Activated CD8-positive, alpha-beta T cell treated with anti-CD3 and anti-CD28 coated beads, Interleukin-2, amount 10 ng/mL, durations not matched to agents 7 days and 5 days (primary cell): ENCODE measurements at regions not wholly inside any gene's neighbourhood (a gene's known extent, or its start where the extent isn't known, plus 50 kb on each side); places are given as distances from the start of the nearest gene placed in this dataset.

Experiments
- ATAC-seq: fragments of 150-1000 bp; cut with Tn5 transposase; one replicate; pipeline ENCODE4 v1.10.0; 2021; ENCODE audit warnings: moderate library complexity
- CTCF ChIA-PET: fragments of 350-600 bp; sonication (Branson Sonifier 250); formaldehyde crosslinking; loops from one replicate; lab custom pipeline; 2021; ENCODE audit warnings: antibody characterized with exemption; lab: Charles Lee
- POLR2A ChIA-PET: fragments of 350-600 bp; sonication (Branson Sonifier 250); formaldehyde crosslinking; loops from one replicate; lab custom pipeline; 2021; ENCODE audit warnings: antibody characterized with exemption; lab: Charles Lee
- DNase-seq: peaks from one replicate; pipeline ENCODE4 v3.0.0-alpha.2; 2020
- H3K27ac Mint-ChIP-seq: one replicate; pipeline ENCODE4 v1.8.0; 2021; ENCODE audit warnings: mild to moderate bottlenecking, mixed read lengths
- H3K27me3 Mint-ChIP-seq: one replicate; pipeline ENCODE4 v1.8.0; 2021; ENCODE audit warnings: low read depth, mixed read lengths
- H3K36me3 Mint-ChIP-seq: one replicate; pipeline ENCODE4 v1.8.0; 2021; ENCODE audit warnings: low read depth, mixed read lengths
- H3K4me1 Mint-ChIP-seq: one replicate; pipeline ENCODE4 v1.8.0; 2021; ENCODE audit warnings: low read depth, mixed read lengths
- H3K4me3 Mint-ChIP-seq: one replicate; pipeline ENCODE4 v1.8.0; 2021; ENCODE audit warnings: mild to moderate bottlenecking, mixed read lengths
- H3K9me3 Mint-ChIP-seq: one replicate; pipeline ENCODE4 v1.8.0; 2022; ENCODE audit warnings: mixed read lengths; ENCODE audit not compliant: insufficient read depth

GRCh38 chr11:121890946-121891515, 225.0 kb downstream of the BLID start:
- Mint-ChIP-seq H3K4me1 (no peaks in the 10 kb centered on the region), H3K36me3 (no peaks in the 10 kb centered on the region), H3K9me3 (no peaks in the 10 kb centered on the region), H3K27ac (no peak overlapping the region), H3K27me3 (peaks cover 5% of the 10 kb centered on the region), H3K4me3 (no peak overlapping the region)
- DNase-seq = no peak
- no peak for ATAC-seq
- ChIA-PET CTCF (no interaction called here), POLR2A (no interaction called here)

DNA sequence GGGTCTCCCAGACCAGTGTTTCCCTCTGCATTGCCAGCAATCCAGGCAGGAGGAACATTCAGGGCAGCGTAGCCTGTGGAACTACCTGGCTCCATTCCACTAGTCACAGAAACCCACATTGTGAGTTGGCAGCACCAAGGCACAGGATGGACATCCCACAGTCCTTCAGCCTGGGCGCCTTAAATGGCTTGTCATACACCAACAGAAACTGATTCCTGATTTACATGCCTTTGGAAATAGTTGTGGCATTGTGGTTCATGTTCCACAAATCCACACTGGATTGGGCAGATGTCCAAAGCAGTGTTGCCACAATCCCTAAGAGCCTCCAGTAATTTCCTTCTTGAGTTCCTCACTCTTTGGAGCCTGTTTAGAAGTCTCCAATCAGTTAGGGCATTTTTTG, 225.6 kb downstream of the BLID start:
- Mint-ChIP-seq H3K9me3 (no peaks in the 10 kb centered on the region), H3K27me3 (peaks cover 5% of the 10 kb centered on the region), H3K4me1 (no peaks in the 10 kb centered on the region), H3K36me3 (no peaks in the 10 kb centered on the region), H3K27ac (no peak overlapping the region), H3K4me3 (no peak overlapping the region)
- ChIA-PET POLR2A (no interaction called here), CTCF (no interaction called here)
- ATAC-seq (no peak), DNase-seq (no peak)

- Mint-ChIP-seq H3K4me3 (no peak overlapping the region), H3K4me1 (no peaks in the 10 kb centered on the region), H3K36me3 (no peaks in the 10 kb centered on the region), H3K27ac (no peak overlapping the region), H3K27me3 (peaks cover 3% of the 10 kb centered on the region), H3K9me3 (no peaks in the 10 kb centered on the region)
- ChIA-PET POLR2A (no interaction called here), CTCF (no interaction called here)
- ATAC-seq (no peak), DNase-seq (no peak)
Measured at GRCh38 chr11:121889931-121890330, 226.1 kb downstream of the BLID start.

DNA sequence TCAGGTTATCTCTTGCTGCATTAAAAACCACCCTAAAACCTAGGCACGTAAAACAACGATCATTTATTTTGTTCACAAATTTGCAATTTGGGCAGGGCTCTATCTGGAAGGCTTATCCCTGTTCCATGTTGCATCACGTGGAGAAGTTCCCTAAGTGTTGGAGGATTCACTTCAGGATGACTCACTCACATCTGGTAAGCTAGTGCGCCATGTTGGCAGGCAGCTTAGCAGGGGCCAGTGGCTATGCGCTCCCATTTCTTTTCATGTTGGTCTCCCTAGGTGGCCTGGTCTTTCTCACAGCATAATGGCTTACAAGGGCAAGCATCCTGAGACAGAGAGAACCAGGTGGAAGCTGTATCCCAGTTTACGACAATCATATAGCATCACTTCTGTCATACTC, 226.8 kb downstream of the BLID start:
- H3K4me3 Mint-ChIP-seq = no peak overlapping the region
- no peaks in the 10 kb centered on the region for H3K36me3 Mint-ChIP-seq
- ChIA-PET POLR2A (no interaction called here), CTCF (no interaction called here)
- DNase-seq (no peak), ATAC-seq (no peak)
- peaks cover 2% of the 10 kb centered on the region for H3K27me3 Mint-ChIP-seq
- no peaks in the 10 kb centered on the region for H3K9me3 Mint-ChIP-seq
- no peaks in the 10 kb centered on the region for H3K4me1 Mint-ChIP-seq
- no peak overlapping the region for H3K27ac Mint-ChIP-seq

DNA sequence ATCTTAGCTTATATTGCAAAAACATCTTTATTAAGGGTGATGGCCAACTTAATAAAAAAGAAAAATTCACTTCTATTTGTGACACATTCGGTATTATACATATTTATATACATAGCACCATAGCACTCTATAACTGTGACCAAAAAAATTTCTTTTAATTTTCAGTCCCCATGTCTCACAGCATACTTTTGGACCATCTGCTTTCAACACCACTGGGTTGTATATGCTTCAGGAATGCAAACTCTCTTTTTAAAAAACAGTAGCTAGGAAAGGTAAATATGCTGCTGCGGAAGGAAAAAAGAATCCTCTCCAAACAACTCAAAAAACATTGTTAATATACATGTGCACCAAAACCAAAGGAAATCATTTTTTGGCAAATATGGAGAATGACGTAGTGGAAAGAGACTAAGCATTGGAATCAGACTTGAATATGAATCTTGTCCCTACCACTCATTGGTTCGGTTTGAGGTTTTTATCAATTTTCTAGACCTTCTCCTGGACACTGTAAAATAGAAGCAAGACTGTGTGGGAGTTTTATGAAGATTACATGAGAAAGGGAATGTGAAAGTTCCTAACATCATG, 227.9 kb downstream of the BLID start:
- CTCF ChIA-PET = no interaction called here
- no peaks in the 10 kb centered on the region for H3K4me1 Mint-ChIP-seq
- H3K36me3 Mint-ChIP-seq = no peaks in the 10 kb centered on the region
- no peaks in the 10 kb centered on the region for H3K9me3 Mint-ChIP-seq
- DNase-seq (no peak), ATAC-seq (no peak)
- no peak overlapping the region for H3K27ac Mint-ChIP-seq
- no peak overlapping the region for H3K4me3 Mint-ChIP-seq
- H3K27me3 Mint-ChIP-seq = peaks cover 2% of the 10 kb centered on the region
- POLR2A ChIA-PET = no interaction called here

- Mint-ChIP-seq H3K27ac (no peak overlapping the region), H3K36me3 (no peaks in the 10 kb centered on the region), H3K27me3 (no peaks in the 10 kb centered on the region), H3K9me3 (no peaks in the 10 kb centered on the region), H3K4me3 (no peak overlapping the region), H3K4me1 (no peaks in the 10 kb centered on the region)
- ATAC-seq (no peak), DNase-seq (no peak)
- ChIA-PET POLR2A (no interaction called here), CTCF (no interaction called here)
Measured at GRCh38 chr11:121887569-121887968, 228.4 kb downstream of the BLID start.

- no peaks in the 10 kb centered on the region for H3K36me3 Mint-ChIP-seq
- no peak overlapping the region for H3K27ac Mint-ChIP-seq
- no peaks in the 10 kb centered on the region for H3K27me3 Mint-ChIP-seq
- H3K4me1 Mint-ChIP-seq = no peaks in the 10 kb centered on the region
- H3K9me3 Mint-ChIP-seq = no peaks in the 10 kb centered on the region
- ATAC-seq (no peak), DNase-seq (no peak)
- POLR2A ChIA-PET = no interaction called here
- CTCF ChIA-PET = no interaction called here
- H3K4me3 Mint-ChIP-seq = no peak overlapping the region
Measured at GRCh38 chr11:121886996-121887395, 229.0 kb downstream of the BLID start.

DNA sequence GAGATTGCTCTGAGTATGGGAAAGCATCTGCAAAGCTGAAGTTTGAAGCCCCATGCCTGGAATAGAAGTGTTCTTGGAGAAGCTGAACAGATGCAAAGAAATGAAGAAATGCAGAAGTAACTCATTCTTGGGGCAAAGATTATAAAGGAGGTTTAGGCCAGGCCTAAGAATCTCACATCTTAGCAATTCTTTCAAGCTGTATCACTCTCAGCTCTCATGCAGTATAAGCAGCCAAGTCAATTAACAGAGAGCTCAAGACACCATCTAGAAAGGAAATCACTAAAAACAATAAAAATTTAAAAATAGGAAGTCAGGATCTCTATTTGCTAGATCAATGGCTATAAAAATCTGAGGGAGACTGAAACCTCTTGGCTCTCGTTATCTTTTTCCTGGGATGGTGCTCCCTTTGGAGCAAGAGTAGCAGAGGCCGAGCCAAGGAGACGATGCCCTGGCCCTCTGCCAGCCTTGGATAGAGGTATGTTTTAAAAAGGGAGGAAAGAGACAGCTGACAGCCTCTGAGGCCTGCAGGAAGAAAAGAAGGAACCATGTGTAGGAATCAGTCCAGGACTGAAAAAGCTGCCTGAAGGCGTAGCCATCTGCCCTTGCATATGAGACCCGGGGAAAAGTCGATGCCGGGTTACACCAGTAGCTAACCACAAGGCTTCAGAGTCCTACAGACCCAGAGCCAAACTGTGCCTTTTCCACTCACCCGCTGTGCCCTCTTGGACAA, 229.8 kb downstream of the BLID start:
- Mint-ChIP-seq H3K27ac (no peak overlapping the region), H3K4me3 (no peak overlapping the region), H3K9me3 (no peaks in the 10 kb centered on the region), H3K4me1 (no peaks in the 10 kb centered on the region), H3K36me3 (no peaks in the 10 kb centered on the region), H3K27me3 (no peaks in the 10 kb centered on the region)
- ChIA-PET CTCF (no interaction called here), POLR2A (no interaction called here)
- ATAC-seq (no peak), DNase-seq (no peak)

DNA sequence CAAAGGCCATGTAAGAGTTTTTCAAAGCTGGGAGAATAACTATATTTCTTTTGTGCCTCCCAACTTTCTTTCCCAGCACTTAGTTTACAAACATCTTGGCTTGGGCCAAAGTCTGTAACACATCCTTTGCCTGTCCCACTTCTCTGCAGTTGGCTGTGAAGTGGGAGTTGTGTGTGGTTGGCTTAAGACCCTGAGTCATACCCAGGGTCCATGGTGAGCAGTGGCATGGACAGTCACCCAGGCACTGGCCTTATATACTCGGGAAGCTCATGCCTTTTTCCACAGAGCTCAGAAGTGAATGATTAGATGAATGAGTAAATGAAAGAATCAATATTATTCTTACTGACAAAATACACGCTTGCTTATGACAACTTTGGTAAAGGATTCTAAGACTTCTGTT, 231.4 kb downstream of the BLID start:
- H3K27me3 Mint-ChIP-seq = no peaks in the 10 kb centered on the region
- ATAC-seq (no peak), DNase-seq (no peak)
- no peaks in the 10 kb centered on the region for H3K4me1 Mint-ChIP-seq
- no peak overlapping the region for H3K27ac Mint-ChIP-seq
- H3K36me3 Mint-ChIP-seq = no peaks in the 10 kb centered on the region
- POLR2A ChIA-PET = no interaction called here
- H3K4me3 Mint-ChIP-seq = no peak overlapping the region
- H3K9me3 Mint-ChIP-seq = no peaks in the 10 kb centered on the region
- CTCF ChIA-PET = no interaction called here

DNA sequence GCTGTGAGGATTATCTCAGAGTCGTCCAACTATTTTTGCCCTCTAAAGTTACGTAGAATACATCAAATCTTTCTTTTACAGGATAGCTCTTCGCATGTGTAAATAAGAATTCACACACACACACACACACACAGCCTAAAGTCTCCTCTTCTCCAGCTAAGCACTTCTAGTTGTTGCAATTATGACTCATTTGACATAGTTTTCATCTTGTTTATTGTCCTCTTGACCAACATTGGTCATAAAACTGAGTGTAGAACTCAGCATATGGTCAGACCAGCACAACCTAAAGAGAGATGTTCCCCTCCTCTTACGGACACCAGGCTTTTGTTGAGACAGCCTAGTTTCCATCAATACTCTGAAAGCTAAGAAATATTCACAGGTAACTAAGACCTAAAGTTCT, 234.2 kb downstream of the BLID start:
- ChIA-PET CTCF (no interaction called here), POLR2A (no interaction called here)
- Mint-ChIP-seq H3K4me3 (no peak overlapping the region), H3K9me3 (no peaks in the 10 kb centered on the region), H3K27ac (no peak overlapping the region), H3K4me1 (no peaks in the 10 kb centered on the region), H3K36me3 (no peaks in the 10 kb centered on the region), H3K27me3 (no peaks in the 10 kb centered on the region)
- ATAC-seq = no peak
- no peak for DNase-seq

DNA sequence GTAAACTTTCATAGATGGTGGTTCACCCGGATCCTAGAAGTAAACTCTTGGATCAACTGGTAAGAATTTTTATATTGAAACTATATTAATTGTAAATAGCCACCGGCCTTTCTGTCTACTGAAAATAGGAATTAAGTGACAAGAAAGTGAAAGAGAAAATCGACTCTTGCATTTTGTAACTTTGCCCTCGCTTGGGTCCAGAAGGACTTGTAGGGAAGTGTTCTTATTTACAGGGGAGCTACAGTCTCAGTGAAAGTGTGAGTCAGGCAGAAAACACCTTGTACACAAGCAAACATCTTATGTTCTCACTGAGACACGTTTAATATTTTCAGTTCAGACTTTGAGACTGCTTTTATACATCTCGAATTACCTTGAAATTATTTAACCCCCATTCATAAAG, 238.9 kb downstream of the BLID start:
- ChIA-PET CTCF (no interaction called here), POLR2A (no interaction called here)
- DNase-seq (no peak), ATAC-seq (no peak)
- Mint-ChIP-seq H3K36me3 (no peaks in the 10 kb centered on the region), H3K27ac (no peak overlapping the region), H3K4me1 (no peaks in the 10 kb centered on the region), H3K9me3 (no peaks in the 10 kb centered on the region), H3K4me3 (no peak overlapping the region), H3K27me3 (no peaks in the 10 kb centered on the region)

DNA sequence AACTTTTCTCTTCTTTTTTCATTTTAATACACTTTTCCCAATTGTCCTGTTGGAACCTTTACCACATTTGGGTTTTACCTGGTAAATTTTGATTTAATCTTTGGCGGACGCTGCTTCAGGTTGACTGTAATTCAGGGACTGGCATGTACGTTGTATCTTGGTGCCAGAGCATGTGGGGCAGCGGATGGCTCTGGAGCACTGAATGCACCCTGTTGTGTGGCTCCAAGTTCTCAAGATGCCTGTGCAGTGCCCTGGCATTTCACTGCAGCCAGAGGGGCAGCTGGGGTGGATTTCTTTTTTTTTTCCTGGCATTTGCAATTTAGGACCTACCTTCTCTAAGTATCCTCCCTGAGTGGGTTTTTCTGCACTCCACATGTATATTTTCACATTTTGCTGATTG, 242.2 kb downstream of the BLID start:
- Mint-ChIP-seq H3K4me1 (no peaks in the 10 kb centered on the region), H3K4me3 (no peak overlapping the region), H3K27ac (no peak overlapping the region), H3K36me3 (no peaks in the 10 kb centered on the region), H3K9me3 (no peaks in the 10 kb centered on the region), H3K27me3 (no peaks in the 10 kb centered on the region)
- no peak for DNase-seq
- ChIA-PET POLR2A (no interaction called here), CTCF (no interaction called here)
- no peak for ATAC-seq
